ENCODE measurements at regions not wholly inside any gene's neighbourhood (a gene's known extent, or its start where the extent isn't known, plus 50 kb on each side); places are given as distances from the start of the nearest gene placed in this dataset.

DNA sequence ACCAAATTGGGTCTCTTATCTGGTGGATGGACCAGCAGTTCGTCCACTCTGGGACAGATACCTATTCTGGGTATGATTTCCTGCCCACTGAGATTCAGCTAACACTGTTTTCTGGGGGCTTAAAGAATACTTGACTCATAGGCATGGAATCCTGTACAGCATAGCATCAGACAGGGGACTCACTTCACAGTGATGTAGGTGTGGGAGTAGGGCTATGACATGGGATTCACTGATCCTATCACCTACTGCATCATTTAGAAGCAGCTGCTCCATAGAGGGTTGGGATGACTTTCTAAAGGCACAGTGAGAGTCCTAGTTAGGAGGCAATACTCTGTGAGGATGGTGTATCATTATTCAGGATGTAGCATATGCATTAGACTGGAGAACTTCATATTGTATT lies 74.5 kb upstream of the AHI1 start:
- Mint-ChIP-seq H3K4me1 (ENCODE audit: low read depth) (peaks cover 18% of the 10 kb centered on the region), H3K36me3 (ENCODE audit: low read depth) (no peaks in the 10 kb centered on the region), H3K27me3 (ENCODE audit: insufficient read depth) (peaks cover 3% of the 10 kb centered on the region), H3K4me3 (no peak overlapping the region), H3K27ac (no peak overlapping the region), H3K9me3 (no peaks in the 10 kb centered on the region; the same call in 1 of the 2 replicates)
- TF ChIP-seq, protein P1, sequence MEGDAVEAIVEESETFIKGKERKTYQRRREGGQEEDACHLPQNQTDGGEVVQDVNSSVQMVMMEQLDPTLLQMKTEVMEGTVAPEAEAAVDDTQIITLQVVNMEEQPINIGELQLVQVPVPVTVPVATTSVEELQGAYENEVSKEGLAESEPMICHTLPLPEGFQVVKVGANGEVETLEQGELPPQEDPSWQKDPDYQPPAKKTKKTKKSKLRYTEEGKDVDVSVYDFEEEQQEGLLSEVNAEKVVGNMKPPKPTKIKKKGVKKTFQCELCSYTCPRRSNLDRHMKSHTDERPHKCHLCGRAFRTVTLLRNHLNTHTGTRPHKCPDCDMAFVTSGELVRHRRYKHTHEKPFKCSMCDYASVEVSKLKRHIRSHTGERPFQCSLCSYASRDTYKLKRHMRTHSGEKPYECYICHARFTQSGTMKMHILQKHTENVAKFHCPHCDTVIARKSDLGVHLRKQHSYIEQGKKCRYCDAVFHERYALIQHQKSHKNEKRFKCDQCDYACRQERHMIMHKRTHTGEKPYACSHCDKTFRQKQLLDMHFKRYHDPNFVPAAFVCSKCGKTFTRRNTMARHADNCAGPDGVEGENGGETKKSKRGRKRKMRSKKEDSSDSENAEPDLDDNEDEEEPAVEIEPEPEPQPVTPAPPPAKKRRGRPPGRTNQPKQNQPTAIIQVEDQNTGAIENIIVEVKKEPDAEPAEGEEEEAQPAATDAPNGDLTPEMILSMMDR (IDR thresholded peaks at IDR 0.05): no peak
- no peak for DNase-seq

DNA sequence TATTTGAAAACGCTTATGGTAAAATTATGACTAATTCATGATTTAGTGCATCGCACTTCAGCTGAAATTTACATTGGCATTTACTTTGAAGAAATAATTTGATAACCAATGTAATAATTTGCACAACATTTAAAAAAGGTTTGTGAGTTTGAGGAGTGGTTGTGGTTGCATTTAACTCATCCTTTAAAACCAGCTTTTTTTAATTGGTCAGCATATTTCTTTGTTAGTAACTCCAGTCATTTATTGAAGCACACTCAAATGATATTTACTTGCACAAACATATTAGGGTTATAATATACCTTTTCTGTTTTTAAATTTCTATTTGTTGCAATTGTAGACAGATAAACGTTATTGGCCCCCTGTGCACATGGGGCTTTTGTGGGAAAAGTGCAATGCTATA lies 78.1 kb upstream of the AHI1 start:
- Mint-ChIP-seq H3K4me1 (ENCODE audit: low read depth) (peaks cover 8% of the 10 kb centered on the region), H3K27ac (no peak overlapping the region), H3K27me3 (ENCODE audit: insufficient read depth) (peaks cover 1% of the 10 kb centered on the region), H3K9me3 (no peaks in the 10 kb centered on the region; the same call in 1 of the 2 replicates), H3K36me3 (ENCODE audit: low read depth) (no peaks in the 10 kb centered on the region), H3K4me3 (no peak overlapping the region)
- DNase-seq: no peak
- TF ChIP-seq, protein P1 (IDR thresholded peaks at IDR 0.05): no peak

DNA sequence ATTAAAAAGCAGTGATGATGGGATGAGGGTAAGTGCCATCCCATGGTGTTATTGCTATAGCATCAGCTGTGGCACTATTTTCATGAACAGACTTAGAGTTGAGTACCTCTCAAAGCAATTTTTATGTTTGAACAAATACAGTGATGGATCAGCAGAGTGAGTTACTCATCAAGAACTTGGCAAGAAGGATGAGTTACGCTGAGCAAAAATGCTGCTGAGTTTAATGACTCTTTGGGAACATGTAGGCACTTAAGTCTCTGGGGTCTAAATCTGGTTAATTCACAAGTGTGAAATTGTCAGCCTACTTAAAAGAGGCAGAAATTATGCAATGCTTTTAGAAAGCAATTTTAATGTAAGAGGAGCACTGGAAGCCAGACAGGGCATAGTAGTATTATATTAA lies 78.5 kb upstream of the AHI1 start:
- TF ChIP-seq, protein P1 (IDR thresholded peaks at IDR 0.05): no peak
- Mint-ChIP-seq H3K36me3 (ENCODE audit: low read depth) (no peaks in the 10 kb centered on the region), H3K9me3 (no peaks in the 10 kb centered on the region), H3K4me3 (no peak overlapping the region; the same call in 1 of the 2 replicates), H3K27ac (no peak overlapping the region), H3K4me1 (ENCODE audit: low read depth) (peaks cover 9% of the 10 kb centered on the region), H3K27me3 (ENCODE audit: insufficient read depth) (peaks cover 1% of the 10 kb centered on the region)
- peak; percentile 41 for DNase-seq

DNA sequence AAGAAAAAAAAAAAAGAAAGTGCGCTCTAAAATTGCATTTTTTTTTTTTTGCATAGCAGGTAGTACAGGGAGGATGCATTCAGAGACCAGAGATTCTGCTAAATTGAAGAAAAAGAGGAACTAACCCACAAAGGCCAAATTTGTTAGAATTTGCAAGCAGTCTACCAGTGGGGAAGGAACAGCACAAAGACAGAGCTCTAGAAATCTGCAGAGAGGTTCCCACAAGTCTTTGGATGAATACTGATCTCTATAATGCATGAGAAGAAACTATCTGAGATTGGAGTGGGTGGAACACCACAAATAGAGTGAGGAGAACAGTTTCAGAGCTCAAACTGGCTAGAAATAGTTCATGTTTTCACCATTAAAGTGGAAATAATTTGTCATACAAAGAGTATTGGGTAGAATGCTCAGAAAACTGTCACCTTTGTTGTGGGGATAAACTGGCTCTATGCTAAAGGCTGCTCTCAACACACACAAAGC lies 79.6 kb upstream of the AHI1 start:
- no peak overlapping the region for H3K4me3 Mint-ChIP-seq
- peaks cover 1% of the 10 kb centered on the region for H3K27me3 Mint-ChIP-seq (ENCODE audit: insufficient read depth)
- H3K27ac Mint-ChIP-seq: no peak overlapping the region
- no peaks in the 10 kb centered on the region for H3K9me3 Mint-ChIP-seq
- DNase-seq: no peak
- H3K36me3 Mint-ChIP-seq (ENCODE audit: low read depth): no peaks in the 10 kb centered on the region
- TF ChIP-seq, protein P1 (IDR thresholded peaks at IDR 0.05): no peak
- peaks cover 14% of the 10 kb centered on the region for H3K4me1 Mint-ChIP-seq (ENCODE audit: low read depth)

DNA sequence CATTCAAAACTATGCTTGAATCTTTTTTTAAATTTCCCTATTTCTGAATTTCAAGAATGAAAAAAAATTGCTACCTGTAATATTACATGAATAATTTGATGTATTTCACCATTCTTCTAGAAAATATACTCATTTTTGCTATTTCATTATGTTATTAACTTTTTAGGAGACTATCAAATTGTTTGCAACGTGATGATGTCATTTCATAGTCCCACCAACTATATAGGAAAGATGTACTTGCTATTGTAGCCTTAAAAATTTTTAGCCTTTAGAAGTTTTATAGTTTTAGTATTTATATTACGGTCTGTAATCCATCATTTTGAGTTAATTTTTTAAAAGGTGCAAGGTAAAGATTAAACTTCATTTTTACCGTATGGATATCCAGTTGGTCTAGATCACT lies 81.4 kb upstream of the AHI1 start:
- H3K4me1 Mint-ChIP-seq (ENCODE audit: low read depth): peaks cover 25% of the 10 kb centered on the region
- H3K9me3 Mint-ChIP-seq: no peaks in the 10 kb centered on the region
- no peak for DNase-seq
- H3K36me3 Mint-ChIP-seq (ENCODE audit: low read depth): no peaks in the 10 kb centered on the region
- TF ChIP-seq, protein P1 (IDR thresholded peaks at IDR 0.05): no peak
- H3K27me3 Mint-ChIP-seq (ENCODE audit: insufficient read depth): no peaks in the 10 kb centered on the region; the same call in 1 of the 2 replicates
- no peak overlapping the region for H3K4me3 Mint-ChIP-seq
- H3K27ac Mint-ChIP-seq: no peak overlapping the region

GRCh38 chr6:135581211-135581610 lies 83.7 kb upstream of the AHI1 start:
- H3K4me3 Mint-ChIP-seq: no peak overlapping the region
- H3K9me3 Mint-ChIP-seq: no peaks in the 10 kb centered on the region
- H3K36me3 Mint-ChIP-seq (ENCODE audit: low read depth): no peaks in the 10 kb centered on the region
- TF ChIP-seq, protein P1 (IDR thresholded peaks at IDR 0.05): no peak
- no peak for DNase-seq
- no peak overlapping the region for H3K27ac Mint-ChIP-seq
- H3K27me3 Mint-ChIP-seq (ENCODE audit: insufficient read depth): no peaks in the 10 kb centered on the region
- peaks cover 25% of the 10 kb centered on the region for H3K4me1 Mint-ChIP-seq (ENCODE audit: low read depth)

Data from HFFc6 (cell line).